Spleen (tissue), 11 donors: ENCODE measurements at regions not wholly inside any gene's neighbourhood (a gene's known extent, or its start where the extent isn't known, plus 50 kb on each side); places are given as distances from the start of the nearest gene placed in this dataset.

Source experiments
- DNase-seq: peaks from one replicate; pipeline ENCODE4 v3.0.0-alpha.2; 2020
- H3K27ac ChIP-seq, 8 donors: fragments of 200-600 bp; sonication (generic) in 7 of 8; 1 replicate in 4 of 8; 2 replicates in 4 of 8; pipeline versions ENCODE4 v1.5.0 to v1.8.0; 2016 to 2021; ENCODE audit warnings: inconsistent platforms in 4 of 8, mild to moderate bottlenecking in 4 of 8, moderate library complexity in 1 of 8
- H3K27me3 ChIP-seq, 7 donors: fragments of 200-600 bp; sonication (generic) in 6 of 7; replicated peaks in 1 of 7; 1 replicate in 4 of 7; 2 replicates in 3 of 7; pipeline versions ENCODE4 v1.5.0 to v1.8.0; 2016 to 2021; ENCODE audit warnings: inconsistent platforms in 3 of 7, mild to moderate bottlenecking in 1 of 7
- H3K36me3 ChIP-seq, 6 donors: fragments of 200-600 bp; sonication (generic) in 5 of 6; 1 replicate in 4 of 6; 2 replicates in 2 of 6; pipeline versions ENCODE4 v1.5.0 to v1.8.0; 2016 to 2021; ENCODE audit warnings: inconsistent platforms in 2 of 6
- H3K4me1 ChIP-seq, 6 donors: fragments of 200-600 bp; sonication (generic) in 5 of 6; 1 replicate in 3 of 6; 2 replicates in 3 of 6; pipeline versions ENCODE4 v1.5.0 to v1.8.0; 2016 to 2021; ENCODE audit warnings: inconsistent platforms in 3 of 6
- H3K4me3 ChIP-seq, 8 donors: fragments of 200-600 bp; sonication (generic) in 7 of 8; 1 replicate in 4 of 8; 2 replicates in 4 of 8; pipeline versions ENCODE4 v1.5.0 to v1.8.0; 2016 to 2021; ENCODE audit warnings: inconsistent platforms in 4 of 8, mild to moderate bottlenecking in 4 of 8, moderate library complexity in 2 of 8
- H3K9me3 ChIP-seq, 8 donors: fragments of 200-600 bp; sonication (generic) in 7 of 8; 1 replicate in 4 of 8; 2 replicates in 4 of 8; pipeline versions ENCODE4 v1.5.0 to v1.8.0; 2016 to 2021; ENCODE audit warnings: inconsistent platforms in 4 of 8
- CTCF ChIP-seq, 11 experiments: fragments of 200-600 bp in 7 of 11; fragments of 450-650 bp in 4 of 11; sonication (generic) in 4 of 11; IDR thresholded peaks in 8 of 11; conservative IDR thresholded peaks in 3 of 11; 1 replicate in 7 of 11; 2 replicates in 4 of 11; pipeline versions ENCODE4 v1.4.0 to v1.8.0; 2016 to 2021; ENCODE audit warnings: antibody characterized with exemption in 11 of 11, inconsistent platforms in 4 of 11, mild to moderate bottlenecking in 1 of 11
- POLR2A ChIP-seq, 3 donors: fragments of 450-650 bp; IDR thresholded peaks; one replicate each; pipeline ENCODE4 v1.5.1; 2017; ENCODE audit warnings: antibody characterized with exemption in 3 of 3, mild to moderate bottlenecking in 1 of 3
- POLR2AphosphoS5 ChIP-seq, 3 donors: sonication (generic); formaldehyde crosslinking; IDR thresholded peaks; one replicate each; pipeline ENCODE4 v1.5.1; 2017; ENCODE audit warnings: antibody characterized with exemption in 3 of 3
- WGBS, 5 donors: extraction: QIAGEN DNeasy Blood & Tissue Kit in 3 of 5; methylation state at CpG; one replicate each; pipeline versions ENCODE4 v1.1.5 to v1.1.7; 2013 to 2018; 5-methylcytosine and 5-hydroxymethylcytosine counted together
- intact Hi-C: fragments of 100-400 bp; cut with DNase I; formaldehyde crosslinking; loops from one replicate; pipeline ENCODE4 v1.15.0; 2023; ENCODE audit warnings: low total_unique reads
- donor health status: healthy with polysubstance abuse.
- donor health status: DM: no; HTN: no; CAD: no; lungs with moderate emphysema.
- donor health status: DM: no; HTN: no; CAD: no.
- donor health status: Bipolar disorder and iron deficiency.
- donor health status: healthy.
- donor health status: DM: no; HTN: no; CAD: no.
- donor health status: DM: yes; HTN: yes; CAD: no.

GRCh38 chr5:56466136-56466816, 233.1 kb upstream of the ANKRD55 start:
- H3K27me3 ChIP-seq, result no peaks in the 10 kb centered on the region
- no peaks in the 10 kb centered on the region for H3K9me3 ChIP-seq
- DNase-seq, result no peak
- peak overlapping the region in 3 of 8 donors; percentile 53 to 81 (median 71) for H3K27ac ChIP-seq
- TF ChIP-seq POLR2A (IDR thresholded peaks at IDR 0.05) (no peak), CTCF (IDR thresholded peaks at IDR 0.05 in 8 of 11, conservative IDR thresholded peaks at IDR 0.05 in 3 of 11) (no peak), POLR2AphosphoS5 (IDR thresholded peaks at IDR 0.05) (no peak)
- H3K36me3 ChIP-seq, result no peaks in the 10 kb centered on the region
- no peak overlapping the region for H3K4me3 ChIP-seq
- intact Hi-C loops, result no loop called here
- H3K4me1 ChIP-seq, result peaks cover 0 to 20% (median 15%) of the 10 kb centered on the region in 6 donors
- WGBS, 5 donors, result 78 to 86% (median 83%) methylated on average over 7 of the region's 7 CpGs

GRCh38 chr5:56465769-56466135, 232.6 kb upstream of the ANKRD55 start:
- DNase-seq, result no peak
- no peaks in the 10 kb centered on the region for H3K36me3 ChIP-seq
- no peaks in the 10 kb centered on the region for H3K9me3 ChIP-seq
- H3K4me3 ChIP-seq, result no peak overlapping the region
- H3K4me1 ChIP-seq, result peaks cover 0 to 20% (median 15%) of the 10 kb centered on the region in 6 donors
- no peaks in the 10 kb centered on the region for H3K27me3 ChIP-seq
- H3K27ac ChIP-seq, result peak overlapping the region in 4 of 8 donors; percentile 31 to 81 (median 62)
- intact Hi-C loops, result no loop called here
- 67 to 82% (median 72%) methylated on average over 2 of the region's 2 CpGs for WGBS, 5 donors
- TF ChIP-seq POLR2AphosphoS5 (IDR thresholded peaks at IDR 0.05) (no peak), POLR2A (IDR thresholded peaks at IDR 0.05) (no peak)

GRCh38 chr5:56464935-56465768, 232.0 kb upstream of the ANKRD55 start:
- Histone ChIP-seq H3K9me3 (no peaks in the 10 kb centered on the region), H3K27me3 (no peaks in the 10 kb centered on the region), H3K4me3 (no peak overlapping the region), H3K36me3 (no peaks in the 10 kb centered on the region), H3K4me1 (peaks cover 0 to 20% (median 15%) of the 10 kb centered on the region in 6 donors), H3K27ac (peak overlapping the region in 5 of 8 donors; percentile 31 to 81 (median 53))
- intact Hi-C loops, result no loop called here
- TF ChIP-seq POLR2AphosphoS5 (IDR thresholded peaks at IDR 0.05) (no peak), POLR2A (IDR thresholded peaks at IDR 0.05) (no peak), CTCF (IDR thresholded peaks at IDR 0.05 in 8 of 11, conservative IDR thresholded peaks at IDR 0.05 in 3 of 11) (no peak)
- WGBS, 5 donors, result 54 to 73% (median 58%) methylated on average over 10 of the region's 10 CpGs
- DNase-seq, result no peak

- Histone ChIP-seq H3K4me1 (peaks cover 0 to 20% (median 15%) of the 10 kb centered on the region in 6 donors), H3K27ac (peak overlapping the region in 2 of 8 donors; percentile 71 to 81), H3K4me3 (no peak overlapping the region), H3K9me3 (no peaks in the 10 kb centered on the region), H3K36me3 (no peaks in the 10 kb centered on the region), H3K27me3 (no peaks in the 10 kb centered on the region)
- no peak for TF ChIP-seq CTCF (IDR thresholded peaks at IDR 0.05 in 8 of 11, conservative IDR thresholded peaks at IDR 0.05 in 3 of 11)
- TF ChIP-seq POLR2A (IDR thresholded peaks at IDR 0.05), result no peak
- TF ChIP-seq POLR2AphosphoS5 (IDR thresholded peaks at IDR 0.05), result no peak
- intact Hi-C loops, result no loop called here
- WGBS, 5 donors, result 75 to 88% (median 85%) methylated on average over 4 of the region's 4 CpGs
- DNase-seq, result no peak
Observed at GRCh38 chr5:56463944-56464571, 230.9 kb upstream of the ANKRD55 start.
